Skeletal muscle tissue (tissue), 3 donors: ENCODE measurements at regions not wholly inside any gene's neighbourhood (a gene's known extent, or its start where the extent isn't known, plus 50 kb on each side); places are given as distances from the start of the nearest gene placed in this dataset.

Experiments
- H3K27ac ChIP-seq: one replicate; pipeline ENCODE4 v1.7.0; 2013; ENCODE audit warnings: mild to moderate bottlenecking, low read depth, low read length, inconsistent platforms
- H3K27me3 ChIP-seq, 3 donors: one replicate each; pipeline ENCODE4 v1.7.0; 2013; ENCODE audit warnings: low read length in 3 of 3; ENCODE audit not compliant: control insufficient read depth in 3 of 3, insufficient read depth in 3 of 3
- H3K36me3 ChIP-seq, 3 donors: one replicate each; pipeline ENCODE4 v1.7.0; 2013; ENCODE audit warnings: low read length in 3 of 3; ENCODE audit not compliant: control insufficient read depth in 3 of 3, insufficient read depth in 3 of 3
- H3K4me1 ChIP-seq, 3 donors: one replicate each; pipeline ENCODE4 v1.7.0; 2013; ENCODE audit warnings: low read length in 3 of 3, mild to moderate bottlenecking in 3 of 3; ENCODE audit not compliant: control insufficient read depth in 3 of 3, insufficient read depth in 3 of 3
- H3K4me3 ChIP-seq, 3 donors: one replicate each; pipeline ENCODE4 v1.7.0; 2013; ENCODE audit warnings: low read length in 3 of 3
- H3K9ac ChIP-seq, 3 donors: one replicate each; pipeline ENCODE4 v1.7.0; 2013; ENCODE audit warnings: low read length in 3 of 3, mild to moderate bottlenecking in 3 of 3, moderate library complexity in 2 of 3, low read depth in 1 of 3
- H3K9me3 ChIP-seq, 3 donors: one replicate each; pipeline ENCODE4 v1.7.0; 2013; ENCODE audit warnings: low read length in 3 of 3; ENCODE audit not compliant: control insufficient read depth in 3 of 3
- donor health status: Osteomylitis.

- Histone ChIP-seq H3K27ac (no peak overlapping the region), H3K9ac (no peak overlapping the region), H3K4me1 (no peaks in the 10 kb centered on the region), H3K27me3 (peaks cover 22 to 30% (median 28%) of the 10 kb centered on the region in 3 donors), H3K9me3 (peaks cover 0 to 4% (median 0%) of the 10 kb centered on the region in 3 donors), H3K36me3 (no peaks in the 10 kb centered on the region), H3K4me3 (no peak overlapping the region)
Observed at GRCh38 chr15:77839970-77840905, 207.5 kb upstream of the LINGO1 start.

- Histone ChIP-seq H3K9ac (no peak overlapping the region), H3K36me3 (no peaks in the 10 kb centered on the region), H3K27ac (no peak overlapping the region), H3K4me1 (no peaks in the 10 kb centered on the region), H3K9me3 (no peaks in the 10 kb centered on the region), H3K4me3 (no peak overlapping the region), H3K27me3 (peaks cover 22 to 30% (median 28%) of the 10 kb centered on the region in 3 donors)
Observed at GRCh38 chr15:77839456-77839855, 206.7 kb upstream of the LINGO1 start.

- no peak overlapping the region for H3K4me3 ChIP-seq
- no peaks in the 10 kb centered on the region for H3K9me3 ChIP-seq
- H3K27me3 ChIP-seq = peaks cover 22 to 30% (median 28%) of the 10 kb centered on the region in 3 donors
Observed at GRCh38 chr15:77838595-77838994, 205.9 kb upstream of the LINGO1 start.

DNA sequence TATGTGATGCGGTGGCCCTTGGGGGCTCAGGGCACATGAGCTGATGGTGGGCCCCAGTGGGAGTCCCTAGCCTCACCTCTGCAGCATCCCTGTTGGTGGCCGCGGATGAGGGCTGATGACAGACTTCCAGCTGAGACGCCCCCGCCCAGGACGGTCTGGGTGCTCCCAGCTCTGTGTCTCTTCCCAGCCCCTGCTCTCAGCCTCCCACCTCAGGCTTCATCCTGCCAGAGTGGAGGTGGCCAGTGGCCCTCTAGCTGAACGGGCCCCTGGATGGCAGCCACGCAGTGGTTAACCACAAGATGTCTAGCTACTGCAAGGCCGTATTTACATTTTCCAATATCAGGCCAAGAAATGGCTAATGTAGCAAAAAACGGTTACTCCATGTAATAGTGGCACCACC lies 205.3 kb upstream of the LINGO1 start:
- Histone ChIP-seq H3K9me3 (no peaks in the 10 kb centered on the region), H3K27ac (no peak overlapping the region), H3K4me1 (no peaks in the 10 kb centered on the region), H3K27me3 (peaks cover 22 to 32% (median 30%) of the 10 kb centered on the region in 3 donors), H3K36me3 (no peaks in the 10 kb centered on the region), H3K9ac (no peak overlapping the region), H3K4me3 (no peak overlapping the region)

More at GRCh38 chr15:77838595-77838994, 205.9 kb upstream of the LINGO1 start:
- H3K4me1 ChIP-seq = no peaks in the 10 kb centered on the region
- no peak overlapping the region for H3K9ac ChIP-seq
- H3K27ac ChIP-seq = no peak overlapping the region
- H3K36me3 ChIP-seq = no peaks in the 10 kb centered on the region

DNA sequence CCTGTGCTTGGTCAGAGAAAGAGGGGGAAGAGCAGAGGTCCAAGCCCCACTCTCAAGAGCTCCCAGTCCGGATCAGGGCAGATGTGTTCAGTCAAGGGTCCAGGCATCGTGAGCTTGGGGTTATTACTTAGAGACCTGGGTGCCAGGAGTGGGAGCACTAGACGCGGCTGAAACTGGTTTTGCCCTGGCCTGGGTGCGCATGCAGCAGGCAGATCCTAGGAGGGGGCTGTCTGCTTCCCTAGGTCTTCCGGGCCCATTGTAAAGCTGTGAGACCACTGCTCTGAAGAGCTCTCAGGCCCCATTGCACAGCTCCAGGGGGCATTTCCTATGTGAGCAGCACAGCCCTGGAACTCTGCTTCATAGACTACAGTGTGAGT lies 204.9 kb upstream of the LINGO1 start:
- Histone ChIP-seq H3K27ac (no peak overlapping the region), H3K27me3 (peaks cover 22 to 36% (median 32%) of the 10 kb centered on the region in 3 donors), H3K9me3 (no peaks in the 10 kb centered on the region)

GRCh38 chr15:77836906-77837648 lies 204.4 kb upstream of the LINGO1 start:
- H3K27me3 ChIP-seq = peaks cover 22 to 39% (median 36%) of the 10 kb centered on the region in 3 donors
- no peaks in the 10 kb centered on the region for H3K36me3 ChIP-seq
- H3K27ac ChIP-seq = no peak overlapping the region
- no peaks in the 10 kb centered on the region for H3K4me1 ChIP-seq
- H3K9me3 ChIP-seq = no peaks in the 10 kb centered on the region
- no peak overlapping the region for H3K9ac ChIP-seq
- no peak overlapping the region for H3K4me3 ChIP-seq

More for the DNA sequence above, 204.9 kb upstream of the LINGO1 start:
- Histone ChIP-seq H3K4me3 (no peak overlapping the region), H3K36me3 (no peaks in the 10 kb centered on the region), H3K4me1 (no peaks in the 10 kb centered on the region), H3K9ac (no peak overlapping the region)

GRCh38 chr15:77836121-77836692 lies 203.5 kb upstream of the LINGO1 start:
- Histone ChIP-seq H3K27ac (no peak overlapping the region), H3K4me3 (no peak overlapping the region), H3K9ac (no peak overlapping the region), H3K36me3 (no peaks in the 10 kb centered on the region), H3K27me3 (peaks cover 19 to 37% (median 32%) of the 10 kb centered on the region in 3 donors), H3K9me3 (no peaks in the 10 kb centered on the region), H3K4me1 (no peaks in the 10 kb centered on the region)

DNA sequence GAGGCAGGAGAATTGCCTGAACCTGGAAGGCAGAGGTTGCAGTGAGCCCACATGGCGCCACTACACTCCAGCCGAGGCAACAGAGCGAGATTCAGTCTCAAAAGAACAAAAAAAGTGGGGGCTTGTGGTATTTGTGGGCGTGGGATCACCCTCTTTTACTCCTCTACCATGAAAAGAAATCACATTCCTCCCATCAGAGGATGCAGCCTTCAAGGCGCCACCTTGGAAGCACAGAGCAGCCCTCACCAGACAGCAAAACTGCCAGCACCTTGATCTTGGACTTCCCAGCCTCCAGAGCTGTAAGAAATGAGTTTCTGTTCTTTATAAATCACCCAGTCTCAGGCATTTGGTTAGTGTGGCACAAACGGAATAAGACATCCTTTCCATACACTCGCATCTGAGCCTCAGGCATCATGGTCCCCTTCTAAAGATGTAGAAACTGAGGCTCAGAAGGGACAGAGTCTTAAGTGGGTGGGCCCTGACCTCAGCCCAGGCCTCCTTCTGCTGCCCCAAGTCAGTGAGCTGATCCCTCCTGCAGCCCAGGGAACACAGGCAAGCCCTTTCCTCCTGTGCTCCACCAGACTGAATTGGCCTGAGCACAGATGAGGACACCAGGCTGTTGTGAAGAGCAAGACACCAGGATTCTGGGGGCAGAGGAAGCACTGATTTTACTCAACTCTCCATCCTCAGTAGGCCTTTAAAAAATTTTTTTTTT lies 201.7 kb upstream of the LINGO1 start:
- H3K9me3 ChIP-seq = no peaks in the 10 kb centered on the region
- H3K27me3 ChIP-seq = peaks cover 18 to 23% (median 20%) of the 10 kb centered on the region in 3 donors
- no peaks in the 10 kb centered on the region for H3K36me3 ChIP-seq
- H3K9ac ChIP-seq = no peak overlapping the region
- H3K27ac ChIP-seq = no peak overlapping the region
- no peak overlapping the region for H3K4me3 ChIP-seq
- no peaks in the 10 kb centered on the region for H3K4me1 ChIP-seq

GRCh38 chr15:77832874-77833273 lies 200.2 kb upstream of the LINGO1 start:
- Histone ChIP-seq H3K4me3 (no peak overlapping the region), H3K9me3 (no peaks in the 10 kb centered on the region), H3K36me3 (no peaks in the 10 kb centered on the region), H3K27me3 (peaks cover 10 to 19% (median 16%) of the 10 kb centered on the region in 3 donors), H3K4me1 (no peaks in the 10 kb centered on the region), H3K27ac (no peak overlapping the region), H3K9ac (no peak overlapping the region)
